Posterior cingulate gyrus (tissue), 11 donors: ENCODE measurements at regions not wholly inside any gene's neighbourhood (a gene's known extent, or its start where the extent isn't known, plus 50 kb on each side); places are given as distances from the start of the nearest gene placed in this dataset.

Experiments used
- DNase-seq, 10 donors: peaks; one replicate each; pipeline versions ENCODE4 v3.0.0 to v3.0.0-alpha.2; 2020 to 2021; ENCODE audit warnings: mixed read lengths in 3 of 10
- intact Hi-C: fragments of 100-400 bp; cut with DNase I; formaldehyde crosslinking; loops from one replicate; pipeline ENCODE4 v1.15.1; 2023

DNA sequence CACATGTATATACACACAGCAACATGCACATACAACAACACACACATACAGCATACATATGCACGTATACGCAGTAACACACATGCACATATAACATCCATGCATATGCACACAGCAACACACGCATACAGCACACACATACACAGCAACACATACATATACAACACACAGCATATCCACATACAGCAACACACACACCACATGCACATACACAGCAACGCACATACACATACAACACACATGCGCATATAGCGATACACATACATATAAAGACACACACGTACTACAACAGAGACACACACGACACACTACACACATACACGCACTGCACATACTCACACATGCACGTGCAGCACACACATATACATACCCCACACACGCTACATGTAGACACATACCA lies 187.8 kb downstream of the GLI2 start:
- intact Hi-C loops = no loop called here
- no peak for DNase-seq

DNA sequence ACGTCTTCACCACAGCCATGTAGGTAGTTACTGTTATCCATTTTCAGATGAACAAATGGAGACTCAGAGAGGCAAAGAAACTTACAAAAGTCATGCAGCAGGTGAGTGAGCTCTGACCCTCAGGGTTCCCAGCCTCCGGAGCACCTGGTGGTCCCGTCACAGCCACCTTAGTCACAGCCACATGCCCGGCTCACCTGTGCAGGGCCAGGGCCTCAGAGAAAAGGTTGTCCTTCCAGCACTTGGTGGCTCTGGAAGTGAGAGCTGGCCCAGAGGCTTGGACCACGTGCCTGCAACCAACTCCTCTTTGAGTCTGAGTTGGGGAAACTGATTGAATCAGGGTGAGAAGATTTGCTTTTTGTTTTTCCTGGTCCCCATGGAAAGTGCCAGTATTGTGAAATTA lies 189.3 kb downstream of the GLI2 start:
- intact Hi-C loops = no loop called here
- DNase-seq = no peak

- DNase-seq = no peak
- intact Hi-C loops = no loop called here
These were observed 191.0 kb downstream of the GLI2 start for GRCh38 chr2:120926463-120927264.

DNA sequence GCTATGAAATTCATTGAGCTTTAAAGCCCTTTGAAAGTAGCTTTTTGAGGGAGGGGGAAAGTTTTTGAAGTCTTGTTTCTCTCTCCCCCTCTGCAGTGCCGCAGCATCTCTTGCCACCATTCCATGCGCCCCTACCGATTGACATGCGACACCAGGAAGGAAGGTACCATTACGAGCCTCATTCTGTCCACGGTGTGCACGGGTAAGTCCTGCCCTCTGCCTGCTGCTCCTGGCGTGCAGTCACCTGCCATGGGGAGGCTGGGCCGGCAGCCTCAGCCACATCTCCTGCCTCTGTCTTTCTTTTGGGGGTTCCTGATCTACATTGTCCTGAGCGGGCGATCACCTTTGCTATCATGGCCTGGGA lies 191.6 kb downstream of the GLI2 start:
- DNase-seq = no peak
- intact Hi-C loops = no loop called here

GRCh38 chr2:120929829-120930228 lies 194.2 kb downstream of the GLI2 start:
- no peak for DNase-seq
- intact Hi-C loops = no loop called here

GRCh38 chr2:120930236-120930635 lies 194.6 kb downstream of the GLI2 start:
- DNase-seq = no peak

GRCh38 chr2:120930864-120931263 lies 195.2 kb downstream of the GLI2 start:
- DNase-seq = no peak
- intact Hi-C loops = no loop called here

More at GRCh38 chr2:120930236-120930635, 194.6 kb downstream of the GLI2 start:
- intact Hi-C loops = no loop called here

DNA sequence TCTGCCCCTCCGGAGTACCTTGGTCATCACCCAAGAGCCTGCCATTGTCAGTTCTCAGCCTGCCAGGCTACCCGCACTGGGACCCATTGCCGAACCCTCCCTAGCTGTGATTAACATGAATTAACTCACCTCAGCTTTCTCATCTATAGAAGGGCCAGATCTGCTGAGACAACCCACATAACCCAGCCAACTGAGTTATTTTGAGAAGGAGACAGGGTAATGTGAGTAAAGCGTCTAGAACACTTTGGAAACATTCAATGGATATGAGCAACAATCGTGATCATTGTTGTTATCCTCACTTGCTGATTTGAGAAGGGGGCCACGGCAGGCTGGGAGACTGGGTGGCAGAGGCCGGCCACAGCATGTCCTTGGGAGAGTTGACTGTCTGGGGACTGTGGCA lies 196.8 kb downstream of the GLI2 start:
- DNase-seq = no peak
- intact Hi-C loops = no loop called here

DNA sequence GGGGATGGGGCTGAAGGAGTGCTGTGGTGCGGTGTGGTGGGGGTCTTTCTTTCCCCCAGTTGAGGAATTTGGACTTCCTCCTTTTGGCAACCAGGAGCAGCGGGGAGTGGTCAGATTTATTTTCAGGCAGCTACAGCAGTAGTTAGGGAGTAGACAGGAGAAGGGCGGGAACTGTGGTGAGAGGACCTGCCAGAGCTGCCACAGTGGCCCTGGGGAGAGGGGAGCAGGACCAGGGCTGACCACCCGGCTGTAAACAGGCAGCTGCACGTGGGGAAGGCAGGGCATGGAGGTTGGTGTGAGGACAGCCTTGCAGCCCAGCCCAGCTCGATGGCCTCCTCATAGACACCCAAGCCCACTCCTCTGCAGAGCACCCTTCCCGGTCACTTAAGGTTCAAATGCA lies 197.2 kb downstream of the GLI2 start:
- intact Hi-C loops = no loop called here
- no peak for DNase-seq

DNA sequence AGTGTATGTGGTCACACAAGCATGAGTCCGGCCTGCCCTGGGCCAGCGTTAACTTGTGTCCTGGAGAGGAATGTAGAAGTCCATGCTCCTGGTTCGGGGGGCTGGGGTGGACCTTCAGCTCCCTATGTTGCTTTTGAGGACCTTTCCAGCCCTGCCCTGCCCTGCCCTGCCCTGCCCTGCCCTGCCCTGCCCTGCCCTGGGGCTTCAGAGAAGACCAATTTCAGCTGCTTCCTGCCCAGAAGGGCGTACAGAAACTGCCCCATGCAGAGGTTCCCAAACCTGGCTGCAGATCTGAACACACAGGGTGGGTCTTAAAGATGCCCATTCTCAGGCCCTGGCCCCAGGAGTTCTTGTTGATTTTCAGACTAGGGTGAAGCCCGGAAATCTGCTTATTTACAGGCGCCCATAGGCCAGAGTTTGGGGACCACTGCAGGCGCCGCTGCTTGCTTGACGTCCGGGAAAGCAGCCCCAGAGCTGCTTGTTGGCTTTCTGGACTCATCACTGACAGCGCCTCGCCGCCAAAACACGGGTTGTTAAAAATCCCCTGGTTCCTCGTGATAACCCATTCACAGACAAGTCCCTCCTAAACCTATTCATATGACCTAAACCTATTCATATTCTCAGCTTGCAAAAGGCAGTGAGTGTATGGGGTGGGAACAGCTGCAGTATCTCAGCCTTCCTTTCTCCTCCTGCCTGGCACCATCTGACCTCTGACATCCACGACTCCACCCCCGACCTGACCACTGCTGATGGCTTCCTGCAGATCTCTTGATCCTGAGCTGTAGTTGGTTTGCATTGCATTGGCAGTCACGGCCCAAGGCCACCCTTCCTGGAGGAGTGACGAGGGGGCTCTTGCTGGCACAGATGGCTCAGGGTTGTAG lies 198.3 kb downstream of the GLI2 start:
- intact Hi-C loops = no loop called here
- DNase-seq = peak in 1 of 10 donors; percentile 77

GRCh38 chr2:120934574-120935338 lies 199.1 kb downstream of the GLI2 start:
- intact Hi-C loops = no loop called here
- peak in 1 of 10 donors; percentile 34 for DNase-seq

GRCh38 chr2:120935339-120936313 lies 200.0 kb downstream of the GLI2 start:
- DNase-seq = no peak
- intact Hi-C loops = no loop called here

DNA sequence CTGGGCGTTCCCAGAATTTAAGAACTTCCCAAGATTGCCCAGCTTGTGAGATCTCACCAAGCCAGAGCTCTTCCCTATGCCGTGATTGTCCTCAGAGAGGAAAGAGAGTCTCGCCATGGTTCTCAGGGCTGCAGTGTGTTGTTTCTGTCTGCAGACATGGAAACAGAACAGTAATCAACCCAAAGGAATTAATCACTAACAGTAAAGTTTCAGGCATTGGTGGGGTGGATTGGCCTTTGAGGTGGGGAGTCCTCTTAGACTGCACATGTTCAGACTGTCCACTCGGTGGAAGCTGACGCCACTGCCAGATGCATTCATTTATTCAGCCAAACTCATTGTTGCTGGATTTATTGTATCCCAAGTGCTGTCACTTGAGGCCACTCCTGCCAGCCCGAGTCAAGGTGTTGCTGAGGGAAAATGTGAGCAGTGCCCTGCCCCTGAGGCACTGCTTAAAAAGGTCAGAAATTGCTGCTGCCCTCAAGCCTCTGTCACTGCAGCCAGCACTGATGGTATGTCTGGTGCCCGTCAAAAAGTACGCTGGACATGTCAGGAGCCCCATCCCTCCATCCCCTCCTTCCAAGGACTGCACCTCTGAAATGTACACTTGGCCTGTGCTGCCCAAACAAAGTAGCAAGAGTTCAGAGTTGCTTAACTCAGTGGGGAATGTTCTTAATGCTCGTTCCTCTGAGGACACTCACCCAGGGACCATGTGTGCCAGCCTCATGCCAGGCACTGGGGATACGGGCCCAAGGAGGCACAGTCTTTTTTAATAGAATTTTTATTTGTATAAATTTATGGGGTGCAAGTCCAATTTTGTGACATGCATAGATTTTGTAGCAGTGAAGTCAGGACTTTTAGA lies 201.0 kb downstream of the GLI2 start:
- no peak for DNase-seq
- intact Hi-C loops = no loop called here

- intact Hi-C loops = no loop called here
- DNase-seq = no peak
These were observed 202.0 kb downstream of the GLI2 start for GRCh38 chr2:120937686-120938044.

DNA sequence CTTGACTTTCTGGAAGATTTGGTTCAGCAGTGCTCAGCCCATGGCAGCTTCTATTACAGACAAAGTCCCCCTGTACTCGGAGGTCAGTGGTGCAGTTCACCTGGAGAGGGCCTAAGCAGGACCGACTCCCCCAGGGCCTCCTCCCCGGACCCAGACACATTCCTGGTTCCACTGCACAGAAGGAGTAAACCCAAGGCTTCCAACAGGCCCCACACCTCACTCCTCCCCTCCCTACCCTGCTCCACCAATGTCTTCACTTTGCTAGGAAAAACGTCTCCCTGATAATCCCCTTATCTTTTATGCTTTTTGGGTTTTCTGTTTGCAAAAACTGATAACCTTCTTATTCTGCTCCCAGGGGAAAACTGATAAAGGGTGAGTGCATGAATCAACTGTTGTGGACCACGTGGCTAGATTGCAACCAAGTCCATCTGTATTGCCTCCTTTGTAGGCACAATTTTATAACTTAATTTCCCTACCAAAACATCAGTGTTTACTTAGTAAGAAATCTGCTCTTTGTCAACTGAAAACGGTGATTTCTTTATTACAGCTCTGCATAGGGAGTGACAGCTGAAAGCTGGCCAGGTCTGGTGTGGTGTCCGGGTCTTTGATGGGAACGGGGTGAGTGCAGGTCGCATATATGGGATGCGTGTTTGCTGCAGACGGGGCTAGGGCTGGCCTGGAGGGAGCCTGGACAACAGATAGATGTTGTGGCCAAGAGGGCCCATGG lies 202.5 kb downstream of the GLI2 start:
- intact Hi-C loops = no loop called here

DNA sequence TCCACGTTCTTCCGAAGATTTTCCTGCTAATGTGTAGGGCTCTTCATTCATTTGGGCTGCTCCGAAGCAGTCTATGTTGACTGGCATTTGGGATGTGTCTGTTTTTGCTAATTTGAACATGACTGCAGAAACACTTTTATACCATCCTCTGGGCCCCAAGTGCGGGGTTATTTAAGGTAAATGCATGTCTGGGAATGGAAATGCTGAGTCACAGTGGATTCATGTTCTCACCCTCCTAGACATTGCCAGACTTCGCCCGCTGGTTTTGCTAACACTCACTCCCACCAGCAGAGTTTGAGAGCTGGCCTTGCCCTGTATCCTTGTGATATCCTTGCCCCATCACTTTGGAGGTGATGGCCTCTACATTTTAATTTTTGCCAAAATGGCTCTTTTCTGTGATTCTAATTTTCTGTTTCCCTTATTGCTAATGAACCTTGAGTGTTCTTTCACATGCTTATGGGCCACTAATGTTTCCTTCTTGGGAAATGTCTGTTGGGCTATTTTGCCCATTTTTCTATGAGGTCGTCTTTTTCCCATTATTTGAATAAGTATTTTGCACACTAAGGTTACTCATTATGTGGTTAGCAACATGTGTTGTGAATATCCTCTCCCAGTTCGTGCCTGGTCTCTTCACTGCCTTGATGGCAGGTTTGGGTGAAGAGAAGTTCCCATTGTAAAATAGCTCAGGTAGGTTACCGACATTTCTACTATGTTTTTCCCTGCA lies 204.1 kb downstream of the GLI2 start:
- DNase-seq = no peak
- intact Hi-C loops = loop anchor here (10.0 kb wide), 1 partner anchor 205 kb away; the partner anchor contains the start of gene GLI2

More for the DNA sequence above, 202.5 kb downstream of the GLI2 start:
- no peak for DNase-seq

DNA sequence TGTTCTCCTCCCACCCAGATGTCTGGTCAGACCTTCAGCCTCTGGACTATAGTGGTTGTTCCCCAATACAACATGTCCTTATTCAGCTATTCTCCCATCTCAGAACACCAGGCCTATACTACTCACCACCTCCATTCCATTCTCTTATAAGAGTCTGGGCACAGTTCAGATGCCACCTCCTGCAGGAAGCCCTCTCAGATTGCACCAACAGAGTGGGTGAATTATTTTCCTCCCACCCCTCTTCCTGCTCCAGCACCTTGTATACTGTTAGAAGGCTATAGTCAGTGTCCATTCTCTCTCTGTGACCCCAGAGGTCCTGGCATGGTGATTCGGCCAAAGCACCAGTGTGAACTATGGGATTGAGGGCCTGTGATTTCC lies 204.6 kb downstream of the GLI2 start:
- no peak for DNase-seq
- intact Hi-C loops = loop anchor here (10.0 kb wide), 1 partner anchor 206 kb away; the partner anchor contains the start of gene GLI2
